ENCODE measurements at regions not wholly inside any gene's neighbourhood (a gene's known extent, or its start where the extent isn't known, plus 50 kb on each side); places are given as distances from the start of the nearest gene placed in this dataset.
A peak's percentile ranks its signal among the peaks of the same experiment; 100 is the strongest.

GRCh38 chr11:131223198-131223991 is 147.0 kb upstream of the NTM start:
- H4K20me1 ChIP-seq (ENCODE audit: control insufficient read depth, insufficient read depth, insufficient read length): no peaks in the 10 kb centered on the region
- H3K27me3 ChIP-seq (ENCODE audit: insufficient read depth, low read length): no peaks in the 10 kb centered on the region
- Mint-ChIP-seq H3K36me3 (ENCODE audit: insufficient read depth in 1 of 3, low read depth in 3 of 3) (peaks cover 3 to 24% (median 5%) of the 10 kb centered on the region in 3 experiments; a peak in 6 of 7 replicates), H3K9me3 (peaks cover 10 to 13% of the 10 kb centered on the region in 2 experiments), H3K4me1 (peaks cover 49 to 53% of the 10 kb centered on the region in 2 experiments), H3K27ac (peak overlapping the region; percentile 92 to 95 (median 92)), H3K27me3 (ENCODE audit: low read depth) (no peaks in the 10 kb centered on the region; the same call in 1 of the 2 replicates), H3K4me3 (no peak overlapping the region; a peak in 1 of 5 replicates)
- no peak overlapping the region for H2BK12ac ChIP-seq (ENCODE audit: insufficient read length, low read depth, low read length)
- H2BK15ac ChIP-seq (ENCODE audit: low read depth, low read length): no peak overlapping the region
- no peak overlapping the region for H2AFZ ChIP-seq (ENCODE audit: low read length)
- no peak overlapping the region for H4K8ac ChIP-seq (replicated peaks; ENCODE audit: insufficient read length, low read depth, low read length)
- no peak for TF ChIP-seq CTCF (conservative IDR thresholded peaks at IDR 0.05)
- H3K4me1 ChIP-seq (ENCODE audit: insufficient read depth, low read length): peaks cover 24% of the 10 kb centered on the region; the same call in 1 of the 2 replicates
- H3K9ac ChIP-seq (ENCODE audit: extremely low read depth, insufficient read length, low read length): no peak overlapping the region
- H3K79me2 ChIP-seq (ENCODE audit: insufficient read depth, low read length): no peaks in the 10 kb centered on the region
- H3K56ac ChIP-seq (ENCODE audit: insufficient read length, low read depth, low read length): no peak overlapping the region
- peak overlapping the region; percentile 91 for H3K27ac ChIP-seq (ENCODE audit: insufficient read length, low read depth, low read length)
- H3K4me2 ChIP-seq (ENCODE audit: insufficient read depth, insufficient read length, low read length): no peak overlapping the region
- H3K23me2 ChIP-seq (ENCODE audit: insufficient read length, low read depth, low read length, poor library complexity, severe bottlenecking): no peaks in the 10 kb centered on the region
- H4K5ac ChIP-seq (ENCODE audit: insufficient read length, low read depth, low read length): no peak overlapping the region
- no peaks in the 10 kb centered on the region for H3K79me1 ChIP-seq (ENCODE audit: insufficient read depth, low read depth, low read length, poor library complexity, severe bottlenecking)
- H3K23ac ChIP-seq (ENCODE audit: insufficient read length, low read depth, low read length): no peak overlapping the region
- no peak overlapping the region for H2AK5ac ChIP-seq (ENCODE audit: insufficient read length, low read length)
- H3K18ac ChIP-seq (ENCODE audit: insufficient read length, low read depth, low read length): no peak overlapping the region
- no peak overlapping the region for H2BK5ac ChIP-seq (ENCODE audit: insufficient read length, low read length)
- no peak overlapping the region for H3K14ac ChIP-seq (ENCODE audit: insufficient read depth, low read length)
- no peak overlapping the region for H2BK20ac ChIP-seq (ENCODE audit: low read depth, low read length, poor library complexity, severe bottlenecking)
- DNase-seq: no peak
- H3K9me3 ChIP-seq (ENCODE audit: control insufficient read depth, low read depth, low read length): no peaks in the 10 kb centered on the region
- H3T11ph ChIP-seq (ENCODE audit: low read length): no peak overlapping the region
- no peak overlapping the region for H2BK120ac ChIP-seq (ENCODE audit: low read depth, low read length, poor library complexity, severe bottlenecking)
- no peak overlapping the region for H4K91ac ChIP-seq (ENCODE audit: insufficient read length, low read depth, low read length)
- H3K4ac ChIP-seq (ENCODE audit: low read depth, low read length): no peak overlapping the region

Measured in H9 (cell line).